ENCODE measurements at regions not wholly inside any gene's neighbourhood (a gene's known extent, or its start where the extent isn't known, plus 50 kb on each side); places are given as distances from the start of the nearest gene placed in this dataset.

GRCh38 chr6:16927205-16927604 lies 165.9 kb upstream of the ATXN1 start:
- Histone ChIP-seq H4K20me1 (ENCODE audit: insufficient read depth) (no peaks in the 10 kb centered on the region), H3K4me1 (ENCODE audit: control insufficient read depth in 1 of 2, insufficient read depth in 2 of 2, low read depth in 1 of 2, low read length in 1 of 2) (0 out of 4 replicates have a peak, but pooled peaks cover 0 to 5% of the 10 kb centered on the region in 2 experiments), H3K79me2 (ENCODE audit: insufficient read depth) (no peaks in the 10 kb centered on the region), H3K27me3 (ENCODE audit: insufficient read depth) (no peaks in the 10 kb centered on the region), H3K36me3 (replicated peaks in 1 of 2; ENCODE audit: control insufficient read depth in 1 of 2, insufficient read depth in 2 of 2, low read length in 1 of 2) (no peaks in the 10 kb centered on the region), H3F3A (replicated peaks; ENCODE audit: insufficient read depth) (peaks cover 6% of the 10 kb centered on the region), H3K9ac (no peak overlapping the region), H3K9me2 (no peaks in the 10 kb centered on the region), H2AFZ (ENCODE audit: low read depth) (no peak overlapping the region), H3K4me2 (no peak overlapping the region), H3K9me3 (no peaks in the 10 kb centered on the region), H3K27ac (ENCODE audit: low read depth in 2 of 2, low read length in 1 of 2) (no peak overlapping the region), H3K4me3 (ENCODE audit: low read depth in 2 of 2, low read length in 1 of 2) (no peak overlapping the region)
- ChIA-PET CTCF (interaction anchor here (0.8 kb wide), 1 partner anchor 169 kb away, joined by 3 read pairs; no protein-coding TSS in a partner anchor), POLR2A (no interaction called here)
- TF ChIP-seq EP300 (IDR thresholded peaks at IDR 0.05; ENCODE audit: borderline replicate concordance in 1 of 2, low read depth in 1 of 2, low read length in 1 of 2), result no peak
- no peak for TF ChIP-seq GABPA (IDR thresholded peaks at IDR 0.05; ENCODE audit: low read depth)
- no peak for TF ChIP-seq JUND (IDR thresholded peaks at IDR 0.05)
- no peak for TF ChIP-seq EZH2phosphoT487 (IDR thresholded peaks at IDR 0.05; ENCODE audit: borderline replicate concordance, low read depth)
- 100% methylated on average over 1 of the region's 1 CpG for WGBS (ENCODE audit: low lambda C conversion rate)
- DNase-seq, result no peak

DNA sequence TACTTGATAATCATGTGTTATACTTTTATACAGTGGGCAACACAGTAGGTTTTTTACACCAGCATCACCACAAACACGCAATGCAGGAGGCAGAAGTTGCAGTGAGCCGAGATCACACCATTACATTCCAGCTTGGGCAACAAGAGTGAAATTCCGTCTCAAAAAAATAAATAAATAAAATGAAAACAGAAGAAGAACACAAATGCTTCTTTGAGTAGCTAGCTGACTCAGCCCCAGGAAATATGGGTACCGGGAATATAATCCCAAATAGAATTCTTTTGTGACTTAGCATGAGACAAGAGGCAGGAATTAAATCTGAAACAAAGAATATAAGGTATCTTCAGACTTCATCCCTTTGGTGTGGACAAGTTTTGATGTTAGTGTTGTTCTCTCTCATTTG lies 164.2 kb upstream of the ATXN1 start:
- H3K9ac ChIP-seq, result no peak overlapping the region
- H3K4me1 ChIP-seq (ENCODE audit: control insufficient read depth in 1 of 2, insufficient read depth in 2 of 2, low read depth in 1 of 2, low read length in 1 of 2), result peaks cover 0 to 5% of the 10 kb centered on the region in 2 experiments; a peak in 1 of 4 replicates
- no peak overlapping the region for H3K4me3 ChIP-seq (ENCODE audit: low read depth in 2 of 2, low read length in 1 of 2)
- no peak overlapping the region for H3K4me2 ChIP-seq
- ChIA-PET CTCF (interaction anchor here (1.8 kb wide), 1 partner anchor 40 kb away, joined by 5 read pairs; no protein-coding TSS in a partner anchor), POLR2A (no interaction called here)
- H3K36me3 ChIP-seq (replicated peaks in 1 of 2; ENCODE audit: control insufficient read depth in 1 of 2, insufficient read depth in 2 of 2, low read length in 1 of 2), result no peaks in the 10 kb centered on the region
- no peaks in the 10 kb centered on the region for H3K9me3 ChIP-seq
- DNase-seq, result no peak
- H3K9me2 ChIP-seq, result no peaks in the 10 kb centered on the region
- peaks cover 6% of the 10 kb centered on the region for H3F3A ChIP-seq (replicated peaks; ENCODE audit: insufficient read depth)
- H3K79me2 ChIP-seq (ENCODE audit: insufficient read depth), result no peaks in the 10 kb centered on the region
- H4K20me1 ChIP-seq (ENCODE audit: insufficient read depth), result no peaks in the 10 kb centered on the region
- no peaks in the 10 kb centered on the region for H3K27me3 ChIP-seq (ENCODE audit: insufficient read depth)
- no peak overlapping the region for H2AFZ ChIP-seq (ENCODE audit: low read depth)
- peak overlapping the region in 1 of 2 experiments; percentile 36; a peak in 1 of 4 replicates for H3K27ac ChIP-seq (ENCODE audit: low read depth in 2 of 2, low read length in 1 of 2)
- 71% methylated on average over 4 of the region's 4 CpGs for WGBS (ENCODE audit: low lambda C conversion rate)
- TF ChIP-seq PBX3 (IDR thresholded peaks at IDR 0.05), result no peak
- no peak for TF ChIP-seq CTCF (IDR thresholded peaks at IDR 0.05)
- no peak for TF ChIP-seq SIN3A (IDR thresholded peaks at IDR 0.05; ENCODE audit: borderline replicate concordance, low read depth, low read length)
- TF ChIP-seq GATA2 (CRISPR knock-in tag; IDR thresholded peaks at IDR 0.05), result no peak
- TF ChIP-seq RAD21 (IDR thresholded peaks at IDR 0.05; ENCODE audit: low read length), result no peak
- TF ChIP-seq, protein P1, sequence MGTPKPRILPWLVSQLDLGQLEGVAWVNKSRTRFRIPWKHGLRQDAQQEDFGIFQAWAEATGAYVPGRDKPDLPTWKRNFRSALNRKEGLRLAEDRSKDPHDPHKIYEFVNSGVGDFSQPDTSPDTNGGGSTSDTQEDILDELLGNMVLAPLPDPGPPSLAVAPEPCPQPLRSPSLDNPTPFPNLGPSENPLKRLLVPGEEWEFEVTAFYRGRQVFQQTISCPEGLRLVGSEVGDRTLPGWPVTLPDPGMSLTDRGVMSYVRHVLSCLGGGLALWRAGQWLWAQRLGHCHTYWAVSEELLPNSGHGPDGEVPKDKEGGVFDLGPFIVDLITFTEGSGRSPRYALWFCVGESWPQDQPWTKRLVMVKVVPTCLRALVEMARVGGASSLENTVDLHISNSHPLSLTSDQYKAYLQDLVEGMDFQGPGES (IDR thresholded peaks at IDR 0.05; ENCODE audit: low read depth, low read length), result no peak
- TF ChIP-seq, protein P2, sequence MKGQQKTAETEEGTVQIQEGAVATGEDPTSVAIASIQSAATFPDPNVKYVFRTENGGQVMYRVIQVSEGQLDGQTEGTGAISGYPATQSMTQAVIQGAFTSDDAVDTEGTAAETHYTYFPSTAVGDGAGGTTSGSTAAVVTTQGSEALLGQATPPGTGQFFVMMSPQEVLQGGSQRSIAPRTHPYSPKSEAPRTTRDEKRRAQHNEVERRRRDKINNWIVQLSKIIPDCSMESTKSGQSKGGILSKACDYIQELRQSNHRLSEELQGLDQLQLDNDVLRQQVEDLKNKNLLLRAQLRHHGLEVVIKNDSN (IDR thresholded peaks at IDR 0.05; ENCODE audit: borderline replicate concordance, low read depth), result no peak
- TF ChIP-seq RCOR1 (IDR thresholded peaks at IDR 0.05; ENCODE audit: low read length), result no peak
- no peak for TF ChIP-seq TEAD4 (IDR thresholded peaks at IDR 0.05; ENCODE audit: borderline replicate concordance, insufficient read depth)
- TF ChIP-seq SMC3 (IDR thresholded peaks at IDR 0.05; ENCODE audit: low read depth, low read length), result no peak
- TF ChIP-seq POLR2AphosphoS5 (IDR thresholded peaks at IDR 0.05; ENCODE audit: low read depth, low read length), result no peak
- TF ChIP-seq, protein P3, sequence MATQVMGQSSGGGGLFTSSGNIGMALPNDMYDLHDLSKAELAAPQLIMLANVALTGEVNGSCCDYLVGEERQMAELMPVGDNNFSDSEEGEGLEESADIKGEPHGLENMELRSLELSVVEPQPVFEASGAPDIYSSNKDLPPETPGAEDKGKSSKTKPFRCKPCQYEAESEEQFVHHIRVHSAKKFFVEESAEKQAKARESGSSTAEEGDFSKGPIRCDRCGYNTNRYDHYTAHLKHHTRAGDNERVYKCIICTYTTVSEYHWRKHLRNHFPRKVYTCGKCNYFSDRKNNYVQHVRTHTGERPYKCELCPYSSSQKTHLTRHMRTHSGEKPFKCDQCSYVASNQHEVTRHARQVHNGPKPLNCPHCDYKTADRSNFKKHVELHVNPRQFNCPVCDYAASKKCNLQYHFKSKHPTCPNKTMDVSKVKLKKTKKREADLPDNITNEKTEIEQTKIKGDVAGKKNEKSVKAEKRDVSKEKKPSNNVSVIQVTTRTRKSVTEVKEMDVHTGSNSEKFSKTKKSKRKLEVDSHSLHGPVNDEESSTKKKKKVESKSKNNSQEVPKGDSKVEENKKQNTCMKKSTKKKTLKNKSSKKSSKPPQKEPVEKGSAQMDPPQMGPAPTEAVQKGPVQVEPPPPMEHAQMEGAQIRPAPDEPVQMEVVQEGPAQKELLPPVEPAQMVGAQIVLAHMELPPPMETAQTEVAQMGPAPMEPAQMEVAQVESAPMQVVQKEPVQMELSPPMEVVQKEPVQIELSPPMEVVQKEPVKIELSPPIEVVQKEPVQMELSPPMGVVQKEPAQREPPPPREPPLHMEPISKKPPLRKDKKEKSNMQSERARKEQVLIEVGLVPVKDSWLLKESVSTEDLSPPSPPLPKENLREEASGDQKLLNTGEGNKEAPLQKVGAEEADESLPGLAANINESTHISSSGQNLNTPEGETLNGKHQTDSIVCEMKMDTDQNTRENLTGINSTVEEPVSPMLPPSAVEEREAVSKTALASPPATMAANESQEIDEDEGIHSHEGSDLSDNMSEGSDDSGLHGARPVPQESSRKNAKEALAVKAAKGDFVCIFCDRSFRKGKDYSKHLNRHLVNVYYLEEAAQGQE (IDR thresholded peaks at IDR 0.05; ENCODE audit: low read depth, low read length), result no peak
- TF ChIP-seq RXRA (IDR thresholded peaks at IDR 0.05; ENCODE audit: borderline replicate concordance, low read depth), result no peak
